CD4-positive, alpha-beta T cell treated with Interleukin-10 for 1 hour (primary cell): ENCODE measurements at regions not wholly inside any gene's neighbourhood (a gene's known extent, or its start where the extent isn't known, plus 50 kb on each side); places are given as distances from the start of the nearest gene placed in this dataset.
"Not testable (repeated sequence)": the region's sequence is repeated elsewhere in the genome, so short reads cannot be mapped to it uniquely, and the experiment has no call there.

Experiments
- DNase-seq: peaks from one replicate; pipeline ENCODE4 v3.0.0-alpha.2; 2020

DNA sequence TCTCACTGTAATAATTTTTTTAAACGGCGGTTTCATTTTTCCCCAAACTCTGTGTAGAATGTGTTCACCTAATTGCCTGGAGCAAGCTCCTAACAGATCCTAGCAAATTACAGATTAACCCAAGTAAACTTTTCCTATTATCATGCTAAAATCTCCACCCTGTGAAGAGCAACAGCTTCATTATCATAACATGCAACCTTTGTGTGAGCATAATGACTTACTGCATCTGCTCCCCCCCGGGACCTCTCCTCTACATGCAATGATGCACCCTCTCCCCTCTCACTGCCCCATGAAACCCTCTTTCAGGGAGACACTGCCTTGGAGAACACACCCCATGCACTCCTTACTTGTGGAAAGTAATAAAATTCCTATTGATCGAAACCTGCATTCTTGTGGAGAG lies 717.0 kb upstream of the TMPRSS15 start:
- no peak for DNase-seq

DNA sequence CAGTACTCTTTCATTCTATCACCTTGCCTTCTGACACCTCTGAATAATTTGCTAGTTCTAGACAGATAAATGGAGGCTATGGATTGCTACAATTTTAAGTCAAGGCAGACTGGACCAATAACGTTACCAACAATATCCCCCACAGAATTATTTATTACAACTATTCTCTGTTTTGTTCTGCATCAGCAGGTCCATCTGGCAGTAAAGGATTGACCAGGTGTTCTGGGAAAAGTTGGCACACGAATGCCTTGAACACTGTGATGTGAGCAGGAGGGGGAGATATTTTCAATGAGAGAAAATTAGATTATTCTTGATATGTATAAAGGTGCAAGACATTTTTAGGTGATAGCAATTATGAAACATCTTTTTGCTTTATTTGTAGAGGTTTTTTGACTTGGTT lies 718.8 kb upstream of the TMPRSS15 start:
- DNase-seq = no peak

DNA sequence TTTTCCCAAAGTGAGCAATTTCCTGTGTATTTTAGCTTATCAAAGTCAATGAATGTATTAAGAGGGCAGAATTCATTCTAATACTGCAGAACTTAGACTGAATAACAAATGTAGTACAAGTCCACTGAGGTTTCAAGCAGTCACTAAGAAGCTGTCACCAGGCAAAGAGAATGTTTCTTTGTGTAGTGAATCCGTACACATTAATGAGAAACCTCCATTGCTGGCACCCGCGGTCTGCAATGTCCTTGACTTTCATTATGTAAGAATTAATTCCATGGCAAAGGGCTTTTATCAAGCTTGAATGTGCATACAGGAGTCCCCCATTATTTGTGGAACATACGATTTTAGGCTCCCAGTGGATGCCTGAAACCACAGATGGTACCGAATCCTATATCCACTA lies 719.5 kb upstream of the TMPRSS15 start:
- no peak for DNase-seq

DNA sequence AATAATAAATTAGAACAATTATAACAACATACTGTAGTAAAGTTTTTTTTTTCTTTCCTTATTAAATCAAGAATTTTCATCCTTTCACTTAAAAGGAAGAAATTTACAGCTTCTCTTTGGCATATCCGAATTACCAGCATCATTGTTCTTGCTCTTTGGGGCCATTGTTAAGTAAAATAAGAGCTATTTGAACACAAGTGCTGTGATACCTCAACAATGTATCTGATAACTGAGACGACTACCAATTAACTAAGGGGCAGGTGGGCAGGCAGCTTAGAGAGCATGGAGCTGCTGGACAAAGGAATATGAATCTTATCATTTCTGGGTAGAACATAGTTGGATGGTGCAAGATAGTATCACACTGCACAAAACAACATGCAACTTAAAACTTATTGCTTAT lies 719.9 kb upstream of the TMPRSS15 start:
- no peak for DNase-seq

DNA sequence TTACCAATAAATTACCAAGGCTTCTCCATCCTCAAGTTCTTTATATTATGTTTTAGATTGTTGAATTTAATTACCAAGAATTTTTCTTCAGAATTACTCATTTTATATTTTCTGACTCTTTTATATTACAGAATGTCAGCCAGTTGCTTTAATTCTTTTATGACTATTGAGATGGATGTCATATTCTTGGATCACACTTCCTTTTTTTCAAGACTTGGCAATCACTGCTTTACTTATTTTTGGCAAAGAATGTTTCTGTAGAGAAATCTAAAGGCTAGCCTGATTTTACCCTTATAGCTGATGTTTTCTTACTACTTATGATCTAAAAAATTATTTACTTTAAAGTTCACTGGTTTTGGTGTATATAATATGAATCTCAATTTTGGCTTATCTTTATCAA lies 721.1 kb upstream of the TMPRSS15 start:
- DNase-seq = no peak

DNA sequence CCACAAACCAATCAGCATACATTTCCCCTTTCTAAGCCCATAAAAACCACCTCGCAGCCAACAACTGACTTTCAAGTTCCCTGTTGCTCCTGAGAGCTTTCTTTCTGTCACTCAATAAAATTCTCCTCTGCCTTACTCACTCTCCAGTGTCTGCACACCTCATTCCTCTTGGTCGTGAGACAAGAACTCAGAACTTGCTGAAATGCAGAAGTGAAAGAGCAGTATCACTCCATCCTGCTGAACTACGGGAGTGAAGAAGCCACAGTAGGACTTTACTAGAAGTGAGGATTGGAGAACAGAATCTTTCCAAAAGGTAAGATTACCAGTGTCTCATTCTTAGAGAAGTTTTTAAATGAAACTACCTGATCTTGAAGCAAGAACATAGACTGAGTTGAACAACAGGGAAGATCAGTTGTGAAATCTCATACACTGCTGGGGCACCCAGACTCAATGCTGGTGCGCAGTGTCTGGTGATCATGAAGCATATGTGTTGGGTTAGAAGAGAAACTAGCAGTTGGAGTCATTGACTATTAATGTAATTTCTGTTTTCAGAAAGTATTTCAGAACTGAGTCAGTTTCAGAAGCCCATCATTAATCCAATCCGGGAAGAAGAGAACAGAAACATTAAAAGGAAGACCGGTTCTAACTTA lies 726.9 kb upstream of the TMPRSS15 start:
- DNase-seq = no peak

DNA sequence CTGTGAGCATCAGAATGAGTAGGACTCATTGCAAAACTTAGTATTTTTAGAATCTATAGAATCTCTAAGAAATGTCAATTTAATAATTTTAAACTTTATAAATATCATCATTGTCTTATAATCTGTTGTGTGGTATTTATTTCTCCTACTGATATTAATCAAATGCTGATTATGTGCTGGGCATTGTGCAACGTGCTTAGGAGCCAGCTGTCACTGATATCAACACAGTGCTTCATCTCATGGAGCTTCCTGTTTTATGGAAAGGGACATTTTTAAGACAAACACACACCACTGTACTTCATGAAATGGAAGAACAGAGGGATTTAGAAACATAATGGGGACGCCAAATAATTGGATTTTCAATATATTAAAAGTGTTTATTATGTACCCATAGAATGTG lies 737.9 kb upstream of the TMPRSS15 start:
- DNase-seq = no peak

DNA sequence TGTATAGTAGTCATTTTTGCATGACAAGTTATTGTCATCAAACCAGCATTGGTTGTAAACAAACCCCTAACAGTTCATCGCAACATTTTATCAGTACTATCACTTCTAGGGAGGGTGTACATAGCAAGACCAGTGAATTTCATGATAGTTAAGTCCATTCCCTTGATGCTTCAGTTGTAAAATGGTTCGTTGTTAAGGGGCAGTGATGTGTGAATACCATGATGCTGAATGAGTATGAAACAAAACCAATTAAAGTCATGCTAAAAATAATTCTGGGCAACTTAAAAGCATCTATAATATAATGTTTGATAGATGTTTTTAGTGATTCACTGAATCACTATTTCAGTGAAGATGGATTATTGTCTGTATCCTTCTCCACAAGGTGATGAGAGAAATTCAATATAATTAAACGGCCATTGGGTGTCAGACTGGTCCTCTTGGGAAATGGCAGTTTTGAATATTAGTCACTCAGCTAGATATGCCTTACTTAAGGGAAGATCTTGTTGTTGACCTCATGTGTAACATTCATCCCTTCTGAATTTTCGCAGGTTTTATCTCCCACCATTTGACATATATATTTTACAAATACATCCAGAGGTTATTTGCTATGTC lies 742.2 kb upstream of the TMPRSS15 start:
- no peak for DNase-seq

DNA sequence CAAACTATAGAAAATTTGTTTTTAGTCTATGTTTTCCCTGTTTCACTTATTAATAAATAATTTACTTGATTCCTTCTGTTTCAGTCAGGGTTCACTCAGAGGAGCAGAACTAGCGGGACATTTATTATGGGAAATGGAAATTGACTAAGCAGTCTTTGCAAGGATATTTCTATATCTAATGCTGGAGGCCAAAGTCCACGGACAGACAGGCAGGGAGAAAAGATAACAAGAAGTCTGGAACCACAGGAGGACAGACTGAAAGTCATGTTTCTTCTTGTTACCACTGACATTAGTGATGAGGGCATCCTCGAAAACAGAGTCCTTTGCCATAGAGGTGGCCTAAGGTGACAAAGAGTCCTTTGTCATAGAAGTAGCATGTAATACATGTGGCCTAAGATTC lies 744.5 kb upstream of the TMPRSS15 start:
- DNase-seq = no peak

DNA sequence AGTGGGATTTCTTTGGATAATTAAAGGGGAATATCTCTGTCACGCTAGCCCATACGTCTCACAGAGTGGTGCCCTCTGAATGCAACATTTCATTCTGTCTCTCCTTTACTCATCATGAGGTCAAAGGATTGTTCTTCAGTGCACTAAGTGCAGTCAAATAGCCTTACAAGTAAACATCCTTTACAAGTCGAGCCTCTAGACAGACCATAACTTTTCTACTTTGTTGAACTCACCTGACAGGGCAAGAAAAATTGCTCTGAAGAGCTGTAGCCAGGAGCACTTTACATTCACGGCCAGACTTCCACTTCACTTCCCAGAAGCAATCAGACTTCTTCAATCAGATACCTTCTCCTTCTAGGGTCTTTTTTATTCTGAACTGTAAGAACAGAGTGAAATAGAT lies 768.0 kb upstream of the TMPRSS15 start:
- no peak for DNase-seq

DNA sequence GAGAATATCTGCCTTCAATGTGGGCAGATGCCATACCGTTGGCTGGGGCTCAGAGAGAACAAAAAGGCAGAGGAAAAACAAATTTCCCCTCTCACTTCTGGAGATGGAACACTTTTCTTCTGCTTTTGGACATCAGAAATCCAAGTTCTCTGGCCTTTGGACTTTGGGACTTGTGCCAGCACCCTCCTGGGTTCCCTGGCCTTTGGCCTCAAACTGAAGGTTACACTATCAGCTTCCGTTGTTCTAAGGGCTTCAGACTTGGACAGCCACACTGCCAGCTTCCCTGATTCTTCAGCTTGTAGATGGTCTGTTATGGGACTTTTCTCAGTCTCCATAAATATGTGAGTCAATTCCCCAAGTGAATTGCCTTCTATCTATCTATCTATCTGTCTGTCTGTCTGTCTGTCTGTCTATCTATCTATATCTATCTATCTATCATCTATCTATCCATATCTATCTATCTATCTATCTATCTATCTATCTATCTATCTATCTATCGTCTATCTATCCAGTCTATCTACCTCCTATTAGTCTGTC lies 778.1 kb upstream of the TMPRSS15 start:
- no peak for DNase-seq

DNA sequence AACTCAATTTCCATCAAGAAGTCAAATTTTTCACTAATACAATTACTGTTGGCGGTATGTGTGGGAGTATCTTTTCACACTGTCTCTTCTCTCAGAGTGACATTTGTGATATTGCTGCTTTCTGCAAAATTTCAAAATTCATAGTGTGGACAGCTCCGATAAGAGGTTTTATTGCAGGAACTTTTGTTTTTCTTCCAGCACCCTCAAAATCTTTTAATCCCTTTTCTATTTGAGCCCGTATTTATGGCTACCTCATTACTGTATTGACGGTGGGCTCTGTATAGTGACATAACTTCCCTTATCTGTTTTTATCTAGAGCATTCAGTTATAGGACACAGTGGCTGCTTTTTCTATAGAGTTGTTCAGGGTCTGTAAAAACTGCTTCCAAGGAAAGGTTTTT lies 794.4 kb upstream of the TMPRSS15 start:
- no peak for DNase-seq

DNA sequence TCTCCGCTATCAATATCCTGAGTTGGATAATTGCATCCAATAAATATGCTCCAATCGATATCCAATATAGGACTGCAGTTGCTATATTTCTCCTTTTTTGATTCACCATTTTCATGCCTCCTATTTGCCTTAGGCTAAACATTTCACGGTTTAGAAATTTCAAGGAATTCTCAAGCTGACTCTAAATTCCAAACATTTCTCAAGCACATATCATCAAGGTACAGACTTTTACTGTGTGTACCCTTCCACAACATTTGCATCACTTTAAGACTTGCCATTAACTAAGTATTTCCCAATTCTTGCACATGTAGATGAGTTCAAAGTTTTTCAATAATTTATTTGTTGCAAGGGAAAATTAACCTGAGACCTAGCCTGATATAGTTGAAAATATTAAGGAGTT lies 795.2 kb upstream of the TMPRSS15 start:
- DNase-seq = no peak

DNA sequence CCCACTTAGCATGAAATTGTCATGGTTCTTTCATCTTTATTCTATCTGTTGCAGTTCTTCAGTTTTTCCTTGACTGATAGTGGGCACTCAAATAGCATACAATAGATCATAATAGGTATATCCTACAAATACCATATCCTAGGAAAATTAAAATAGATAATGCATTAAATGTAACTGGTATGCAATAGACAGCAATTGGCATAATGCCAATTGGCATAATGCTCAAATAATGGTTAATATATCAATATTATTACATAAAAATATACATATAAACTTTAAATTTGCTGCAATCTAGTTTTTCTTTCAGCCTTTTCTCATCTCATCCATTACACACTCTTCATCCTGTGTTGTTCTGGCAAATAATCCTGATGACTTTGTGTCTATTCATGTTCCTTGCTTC lies 814.6 kb upstream of the TMPRSS15 start:
- DNase-seq = no peak

DNA sequence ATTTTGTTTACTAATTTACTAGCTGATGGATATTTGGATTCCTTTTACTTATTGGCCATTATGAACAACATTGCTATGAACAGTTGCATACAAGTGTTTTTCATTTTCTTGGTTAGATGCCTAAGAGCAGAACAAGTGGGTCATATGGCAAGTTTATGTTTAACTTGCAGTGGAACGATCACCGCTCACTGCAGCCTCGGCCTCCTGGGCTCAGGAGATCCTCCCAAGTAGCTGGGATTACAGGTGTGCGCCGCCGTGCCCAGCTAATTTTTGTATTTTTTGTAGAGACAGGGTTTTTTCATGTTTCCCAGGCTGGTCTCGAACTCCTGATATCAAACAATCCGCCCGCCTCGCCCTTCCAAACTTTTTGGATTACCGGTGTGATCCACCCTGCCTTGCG lies 820.5 kb upstream of the TMPRSS15 start:
- no peak for DNase-seq

DNA sequence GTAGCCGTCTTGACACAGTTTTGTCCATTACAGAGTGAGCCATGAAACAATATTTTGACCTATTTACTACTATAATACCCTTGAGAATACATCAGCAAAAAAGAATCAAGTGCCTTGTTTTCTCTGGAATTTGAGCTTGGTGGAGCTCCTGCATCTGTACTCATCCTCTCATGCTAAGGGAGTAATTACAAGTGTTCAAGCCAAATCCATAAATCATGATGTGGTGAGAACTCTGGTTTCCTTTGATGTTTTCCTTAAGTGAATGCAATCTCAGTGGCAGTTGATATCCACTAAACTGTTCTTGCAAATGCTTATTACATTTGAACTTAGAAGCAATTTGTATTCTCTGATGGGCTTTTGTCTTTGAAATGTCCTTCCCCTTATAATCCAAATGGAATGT lies 824.6 kb upstream of the TMPRSS15 start:
- no peak for DNase-seq

DNA sequence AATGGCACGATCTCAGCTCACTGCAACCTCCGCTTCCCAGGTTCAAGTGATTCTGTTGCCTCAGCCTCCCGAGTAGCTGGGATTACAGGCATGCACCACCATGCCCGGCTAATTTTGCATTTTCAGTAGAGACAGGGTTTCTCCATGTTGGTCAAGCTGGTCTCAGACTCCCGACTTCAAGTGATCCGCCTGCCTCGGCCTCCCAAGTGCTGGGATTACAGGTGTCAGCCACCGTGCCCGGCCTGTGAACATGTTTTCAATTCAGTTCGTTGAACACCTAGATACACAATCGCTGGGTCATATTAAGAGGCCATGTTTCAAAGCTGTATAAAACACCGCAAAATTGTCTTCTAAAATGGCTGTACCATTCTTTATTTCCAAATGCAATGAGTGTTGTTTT lies 830.3 kb upstream of the TMPRSS15 start:
- DNase-seq = not testable (repeated sequence)

DNA sequence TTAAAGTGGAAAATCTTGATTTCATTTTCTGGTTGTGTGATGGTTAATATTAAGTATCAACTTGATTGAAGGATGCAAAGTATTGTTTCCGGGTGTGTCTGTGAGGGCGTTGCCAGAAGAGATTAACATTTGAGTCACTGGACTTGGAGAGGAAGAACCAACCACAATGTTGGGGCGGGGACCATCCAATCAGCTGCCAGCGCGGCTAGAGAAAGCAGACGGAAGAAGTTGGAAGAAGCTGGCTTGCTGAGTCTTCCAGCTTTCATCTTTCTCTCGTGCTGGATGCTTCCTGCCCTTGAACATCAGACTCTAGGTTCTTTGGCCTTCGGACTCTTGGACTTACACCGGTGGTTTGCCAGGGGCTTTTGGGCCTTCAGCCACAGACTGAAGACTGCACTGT lies 832.6 kb upstream of the TMPRSS15 start:
- DNase-seq = no peak

DNA sequence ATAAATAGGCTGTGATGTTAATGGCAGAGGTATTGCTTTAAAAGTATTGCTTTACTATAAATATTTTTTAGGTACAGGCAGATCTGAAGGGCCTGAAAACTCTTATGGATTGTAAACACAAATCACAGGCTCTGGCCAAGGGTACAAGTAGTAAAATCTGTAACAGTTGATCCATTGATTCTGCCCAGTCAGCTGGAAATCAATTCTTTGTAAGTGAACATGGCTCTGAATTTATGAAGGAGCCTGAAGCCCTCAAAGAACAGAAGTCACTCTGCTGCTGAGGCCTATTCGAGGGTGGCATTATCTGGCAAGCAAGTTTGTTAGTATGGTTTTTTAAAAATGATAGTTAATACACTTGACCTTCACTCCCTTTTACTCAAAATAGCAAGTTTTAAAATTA lies 834.0 kb upstream of the TMPRSS15 start:
- DNase-seq = no peak

DNA sequence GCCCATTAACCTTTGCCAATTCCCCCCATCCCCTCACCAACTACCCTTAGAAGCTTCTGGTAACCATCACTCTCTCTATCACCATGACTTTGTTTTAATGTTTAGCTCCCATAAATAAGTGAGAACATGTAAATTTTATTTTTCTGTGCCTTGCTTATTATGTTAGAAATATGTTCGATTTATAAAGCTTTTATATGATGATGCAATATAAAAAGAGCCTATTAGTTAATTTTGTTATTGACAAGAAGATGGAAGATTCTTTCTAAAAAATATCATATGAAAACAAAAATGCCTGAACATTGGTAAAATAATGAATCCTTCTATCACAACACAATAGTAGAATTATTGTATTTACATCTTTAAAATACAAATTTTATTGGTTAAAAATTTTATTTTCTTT lies 836.1 kb upstream of the TMPRSS15 start:
- no peak for DNase-seq

DNA sequence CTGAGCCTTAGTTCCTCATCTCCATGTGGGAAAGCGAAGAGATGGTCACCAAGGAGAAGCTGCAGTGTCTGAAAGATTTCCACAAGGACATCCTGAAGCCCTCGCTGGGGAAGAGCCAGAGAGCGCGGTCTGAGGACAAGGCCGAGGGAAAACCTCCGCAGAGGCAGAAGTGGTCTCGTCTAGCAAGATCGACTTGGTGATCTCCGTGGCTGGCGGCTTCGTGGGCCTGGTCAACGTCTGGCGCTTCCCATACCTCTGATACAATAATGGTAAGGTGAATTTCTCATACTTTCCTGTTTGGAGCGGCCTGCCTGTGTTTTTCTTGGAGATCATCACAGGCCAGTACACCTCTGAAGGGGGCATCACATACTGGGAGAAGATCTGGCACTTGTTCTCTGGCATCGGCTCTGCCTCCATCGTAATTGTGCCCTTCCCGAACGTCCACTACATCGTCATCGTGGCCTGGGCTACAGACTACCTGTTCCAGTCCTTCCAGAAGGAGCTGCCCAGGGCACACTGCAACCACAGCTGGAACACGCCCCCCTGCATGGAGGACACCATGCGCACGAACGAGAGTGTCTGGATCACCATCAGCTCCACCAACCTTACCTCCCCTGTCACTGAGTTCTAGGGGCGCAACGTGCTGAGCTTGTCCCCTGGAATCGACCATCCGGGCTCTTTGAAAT lies 841.1 kb upstream of the TMPRSS15 start:
- DNase-seq = no peak

DNA sequence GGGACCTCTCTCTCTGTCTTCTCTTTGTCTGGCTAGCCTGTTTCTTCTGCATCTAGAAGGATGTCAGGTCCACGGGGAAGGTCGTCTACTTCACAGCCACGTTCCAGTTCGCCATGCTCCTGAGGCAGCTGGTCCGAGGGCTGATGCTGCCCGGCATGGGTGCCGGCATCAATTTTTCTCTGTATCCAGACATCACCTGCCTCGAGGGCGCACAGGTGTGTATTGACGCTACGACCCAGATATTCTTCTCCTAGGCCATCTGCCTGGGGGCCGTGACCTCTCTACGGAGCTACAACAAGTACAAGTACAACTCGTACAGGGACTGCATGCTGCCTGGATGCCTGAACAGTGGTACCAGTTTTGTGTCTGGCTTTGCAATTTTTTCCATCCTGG lies 841.6 kb upstream of the TMPRSS15 start:
- DNase-seq = no peak

DNA sequence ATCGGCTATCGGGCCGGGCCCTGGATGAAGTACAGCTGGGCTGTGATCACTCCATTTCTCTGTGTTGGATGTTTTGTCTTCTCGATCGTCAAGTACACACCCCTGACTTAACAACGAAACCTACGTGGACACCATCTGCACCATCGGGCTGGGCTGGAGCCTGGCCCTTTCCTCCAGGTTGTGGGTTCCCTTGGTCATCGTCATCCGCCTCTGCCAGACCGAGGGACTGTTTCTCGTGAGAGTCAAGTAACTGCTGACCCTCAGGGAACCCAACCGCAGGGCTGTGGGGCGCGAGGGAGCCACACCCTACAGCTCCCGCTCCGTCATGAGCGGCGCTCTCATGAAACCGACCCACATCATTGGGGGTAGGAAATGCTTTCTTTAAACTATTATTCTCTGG lies 842.4 kb upstream of the TMPRSS15 start:
- no peak for DNase-seq

DNA sequence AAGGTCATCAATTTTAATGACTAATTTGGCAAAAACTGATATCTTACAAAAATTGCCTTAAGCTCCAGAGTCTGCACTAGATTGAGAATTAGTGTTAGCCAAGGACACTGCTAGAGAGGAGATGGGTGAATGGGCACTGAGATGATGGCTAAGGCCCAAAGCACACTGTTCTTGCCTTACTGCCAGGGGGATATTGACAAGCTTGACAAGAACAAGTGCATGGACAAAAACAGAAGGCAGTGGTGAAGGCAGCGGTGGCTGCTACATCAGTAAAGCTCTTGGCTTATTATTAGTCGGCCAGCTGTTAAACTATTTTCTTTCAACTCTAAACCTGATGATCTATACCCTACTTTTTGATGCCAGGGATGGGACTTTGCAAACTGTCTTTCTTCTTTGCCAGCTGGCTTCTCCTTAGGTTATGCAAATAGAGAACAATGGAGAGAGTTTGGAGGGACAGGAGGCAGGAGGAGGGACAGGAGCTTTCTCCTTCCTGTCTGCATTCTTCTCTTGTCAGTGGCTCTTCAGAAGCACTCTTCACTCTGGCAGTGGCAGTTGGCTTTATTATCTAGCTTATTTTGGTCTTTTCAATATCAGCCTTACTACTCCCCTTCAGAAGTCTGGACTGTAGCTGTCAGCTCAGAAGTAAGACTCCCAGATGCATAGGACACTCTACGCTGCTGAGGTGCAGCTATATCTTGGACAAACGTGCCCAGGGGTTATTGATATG lies 853.5 kb upstream of the TMPRSS15 start:
- DNase-seq = no peak
